Ovary (tissue), 7 donors: ENCODE measurements at regions not wholly inside any gene's neighbourhood (a gene's known extent, or its start where the extent isn't known, plus 50 kb on each side); places are given as distances from the start of the nearest gene placed in this dataset.

Experiments
- DNase-seq, 5 donors: peaks; one replicate each; pipeline ENCODE4 v3.0.0-alpha.2; 2019 to 2020
- H3K27ac ChIP-seq, 2 donors: fragments of 200-600 bp; one replicate each; pipeline versions ENCODE4 v1.5.1 to v1.8.0; 2019 to 2022
- H3K27me3 ChIP-seq: fragments of 200-600 bp; one replicate; pipeline ENCODE4 v1.8.0; 2022
- H3K36me3 ChIP-seq: fragments of 200-600 bp; sonication (generic); one replicate; pipeline ENCODE4 v1.5.1; 2019
- H3K4me1 ChIP-seq: one replicate; pipeline ENCODE4 v1.8.1; 2013; ENCODE audit warnings: mild to moderate bottlenecking, moderate library complexity; ENCODE audit not compliant: insufficient read depth
- H3K4me3 ChIP-seq: fragments of 200-600 bp; sonication (generic); one replicate; pipeline ENCODE4 v1.5.1; 2017
- H3K9me3 ChIP-seq, 2 donors: fragments of 200-600 bp in 1 of 2; sonication (generic) in 1 of 2; one replicate each; pipeline versions ENCODE4 v1.5.1 to v1.8.1; 2013 to 2019; ENCODE audit warnings: mild to moderate bottlenecking in 1 of 2, moderate library complexity in 1 of 2
- EP300 ChIP-seq: sonication (generic); formaldehyde crosslinking; IDR thresholded peaks from one replicate; pipeline ENCODE4 v1.6.1; 2017; ENCODE audit warnings: antibody characterized with exemption
- POLR2A ChIP-seq: fragments of 450-650 bp; IDR thresholded peaks from one replicate; pipeline ENCODE4 v1.6.1; 2017; ENCODE audit warnings: antibody characterized with exemption, mild to moderate bottlenecking, moderate library complexity
- WGBS, 3 donors: extraction: QIAGEN DNeasy Blood & Tissue Kit in 1 of 3; methylation state at CpG; one replicate each; pipeline versions ENCODE4 v1.1.5 to v1.1.7; 2013 to 2017; 5-methylcytosine and 5-hydroxymethylcytosine counted together
- intact Hi-C, 4 donors: fragments of 100-400 bp; cut with DNase I; formaldehyde crosslinking; loops; one replicate each; pipeline versions ENCODE4 v1.11.0 to v1.15.1; 2022 to 2023
- TF ChIP-seq, protein P1 (sequence below), 3 donors: fragments of 450-650 bp in 2 of 3; fragments of 200-600 bp in 1 of 3; IDR thresholded peaks; one replicate each; pipeline versions ENCODE4 v1.5.1 to v1.8.0; 2016 to 2022; ENCODE audit warnings: antibody characterized with exemption in 3 of 3, mild to moderate bottlenecking in 1 of 3
- donor health status: DM: no; HTN: no; CAD: no; lungs with moderate emphysema.
- donor health status: DM: no; HTN: no; CAD: no.
- donor health status: Bipolar disorder and iron deficiency.
- donor health status: DM: no; HTN: no; CAD: no.
- donor health status: DM: yes; HTN: yes; CAD: no.

DNA sequence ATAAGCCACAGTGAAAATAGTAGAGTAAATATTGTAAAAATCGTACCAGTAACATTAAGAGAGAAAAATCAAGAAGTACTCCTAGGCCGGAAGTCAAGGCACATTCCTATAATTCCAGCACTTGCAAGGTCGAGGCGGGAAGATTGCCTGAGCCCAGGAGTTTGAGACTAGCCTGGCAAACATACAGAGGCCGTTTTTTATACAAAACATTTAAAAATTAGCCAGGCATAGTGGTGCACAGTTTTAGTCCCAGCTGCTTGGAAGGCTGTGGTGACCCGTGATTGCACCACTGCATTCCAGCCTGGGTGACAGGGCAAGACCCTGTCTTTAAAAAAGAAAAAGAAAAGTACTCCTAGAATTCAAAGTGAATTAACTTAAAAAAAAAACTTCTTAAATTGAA is 341.8 kb downstream of the C12orf50 start:
- WGBS, 3 donors = 2 to 3% (median 2%) methylated on average over 6 of the region's 6 CpGs
- H3K4me3 ChIP-seq = no peak overlapping the region
- H3K27me3 ChIP-seq = no peaks in the 10 kb centered on the region
- H3K27ac ChIP-seq = no peak overlapping the region
- H3K9me3 ChIP-seq = no peaks in the 10 kb centered on the region
- intact Hi-C loops = no loop called here
- peaks cover 2% of the 10 kb centered on the region for H3K4me1 ChIP-seq
- peak in 4 of 5 donors; percentile 8 to 39 (median 12) for DNase-seq
- TF ChIP-seq, protein P1, sequence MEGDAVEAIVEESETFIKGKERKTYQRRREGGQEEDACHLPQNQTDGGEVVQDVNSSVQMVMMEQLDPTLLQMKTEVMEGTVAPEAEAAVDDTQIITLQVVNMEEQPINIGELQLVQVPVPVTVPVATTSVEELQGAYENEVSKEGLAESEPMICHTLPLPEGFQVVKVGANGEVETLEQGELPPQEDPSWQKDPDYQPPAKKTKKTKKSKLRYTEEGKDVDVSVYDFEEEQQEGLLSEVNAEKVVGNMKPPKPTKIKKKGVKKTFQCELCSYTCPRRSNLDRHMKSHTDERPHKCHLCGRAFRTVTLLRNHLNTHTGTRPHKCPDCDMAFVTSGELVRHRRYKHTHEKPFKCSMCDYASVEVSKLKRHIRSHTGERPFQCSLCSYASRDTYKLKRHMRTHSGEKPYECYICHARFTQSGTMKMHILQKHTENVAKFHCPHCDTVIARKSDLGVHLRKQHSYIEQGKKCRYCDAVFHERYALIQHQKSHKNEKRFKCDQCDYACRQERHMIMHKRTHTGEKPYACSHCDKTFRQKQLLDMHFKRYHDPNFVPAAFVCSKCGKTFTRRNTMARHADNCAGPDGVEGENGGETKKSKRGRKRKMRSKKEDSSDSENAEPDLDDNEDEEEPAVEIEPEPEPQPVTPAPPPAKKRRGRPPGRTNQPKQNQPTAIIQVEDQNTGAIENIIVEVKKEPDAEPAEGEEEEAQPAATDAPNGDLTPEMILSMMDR (IDR thresholded peaks at IDR 0.05) = no peak
- TF ChIP-seq POLR2A (no peak), EP300 (no peak)
- H3K36me3 ChIP-seq = no peaks in the 10 kb centered on the region

DNA sequence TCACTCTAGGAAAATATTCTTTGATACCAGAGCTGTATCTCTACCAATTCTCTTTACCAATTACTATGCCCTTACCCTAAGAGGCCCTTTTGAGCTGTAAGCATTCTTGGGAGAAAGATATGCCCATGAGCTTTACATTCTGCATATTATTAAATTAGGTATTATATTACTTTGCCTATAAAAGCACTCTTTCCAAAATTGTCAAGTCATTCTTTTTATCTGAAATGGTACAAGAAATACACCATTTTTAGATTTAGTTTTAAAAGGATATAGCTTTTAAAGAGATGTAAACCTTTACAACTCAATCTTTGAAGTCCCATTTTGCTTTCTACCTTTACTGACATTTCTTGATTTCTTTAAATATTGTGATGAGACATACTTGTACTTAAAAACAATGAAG is 343.5 kb downstream of the C12orf50 start:
- DNase-seq = no peak

DNA sequence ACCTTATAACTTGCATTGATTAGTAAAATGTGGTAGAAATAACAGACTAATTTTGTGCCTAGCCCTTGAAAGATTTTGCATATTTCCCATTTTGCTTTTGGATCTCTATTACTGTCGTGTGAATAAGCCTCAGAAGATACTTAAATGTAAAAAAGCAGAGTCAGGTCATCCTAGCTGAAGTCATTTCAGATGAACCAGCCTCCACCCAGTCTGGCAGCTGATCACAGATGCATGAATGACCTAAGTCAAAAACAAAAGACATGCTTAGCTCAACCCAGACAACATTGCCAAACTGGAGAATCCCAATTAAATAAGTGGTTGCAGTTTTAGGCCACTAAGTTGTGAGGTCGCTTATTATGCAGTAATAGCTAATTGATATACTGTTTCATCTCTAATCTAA is 349.9 kb downstream of the C12orf50 start:
- Histone ChIP-seq H3K4me3 (no peak overlapping the region), H3K27me3 (no peaks in the 10 kb centered on the region), H3K27ac (no peak overlapping the region), H3K4me1 (no peaks in the 10 kb centered on the region), H3K36me3 (no peaks in the 10 kb centered on the region), H3K9me3 (no peaks in the 10 kb centered on the region)
- TF ChIP-seq POLR2A (no peak), EP300 (no peak)
- TF ChIP-seq, protein P1 (IDR thresholded peaks at IDR 0.05) = no peak
- intact Hi-C loops = no loop called here
- no peak for DNase-seq
- 63 to 71% (median 66%) methylated on average over 2 of the region's 2 CpGs for whole genome bisulfite sequencing, 3 donors

More for the DNA sequence above, 343.5 kb downstream of the C12orf50 start:
- Histone ChIP-seq H3K9me3 (no peaks in the 10 kb centered on the region), H3K36me3 (no peaks in the 10 kb centered on the region), H3K4me1 (peaks cover 2% of the 10 kb centered on the region), H3K4me3 (no peak overlapping the region), H3K27me3 (no peaks in the 10 kb centered on the region), H3K27ac (no peak overlapping the region)
- intact Hi-C loops = no loop called here
- TF ChIP-seq POLR2A (no peak), EP300 (no peak)
- TF ChIP-seq, protein P1 (IDR thresholded peaks at IDR 0.05) = no peak

DNA sequence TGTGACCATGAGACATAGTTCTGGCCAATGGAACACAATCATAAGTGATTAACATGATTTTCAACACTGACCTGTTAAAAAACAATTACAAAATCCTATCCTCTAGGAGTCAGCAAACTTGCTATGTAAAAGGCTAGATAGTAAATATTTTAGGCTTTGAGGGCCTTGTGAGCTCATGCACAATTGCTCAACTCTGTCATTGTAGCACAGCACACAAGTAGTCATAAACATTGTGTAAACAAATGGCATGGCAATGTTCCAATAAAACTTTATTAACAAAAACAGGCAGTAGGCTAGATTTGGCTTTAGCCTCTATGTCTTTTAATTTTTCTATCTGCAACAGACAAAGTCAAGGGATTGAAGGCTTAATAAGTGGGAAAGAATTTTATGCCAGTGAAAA is 350.7 kb downstream of the C12orf50 start:
- Histone ChIP-seq H3K4me3 (no peak overlapping the region), H3K27ac (no peak overlapping the region), H3K4me1 (no peaks in the 10 kb centered on the region), H3K27me3 (no peaks in the 10 kb centered on the region), H3K36me3 (no peaks in the 10 kb centered on the region), H3K9me3 (no peaks in the 10 kb centered on the region)
- no peak for DNase-seq
- TF ChIP-seq POLR2A (no peak), EP300 (no peak)
- TF ChIP-seq, protein P1 (IDR thresholded peaks at IDR 0.05) = no peak
- intact Hi-C loops = no loop called here

DNA sequence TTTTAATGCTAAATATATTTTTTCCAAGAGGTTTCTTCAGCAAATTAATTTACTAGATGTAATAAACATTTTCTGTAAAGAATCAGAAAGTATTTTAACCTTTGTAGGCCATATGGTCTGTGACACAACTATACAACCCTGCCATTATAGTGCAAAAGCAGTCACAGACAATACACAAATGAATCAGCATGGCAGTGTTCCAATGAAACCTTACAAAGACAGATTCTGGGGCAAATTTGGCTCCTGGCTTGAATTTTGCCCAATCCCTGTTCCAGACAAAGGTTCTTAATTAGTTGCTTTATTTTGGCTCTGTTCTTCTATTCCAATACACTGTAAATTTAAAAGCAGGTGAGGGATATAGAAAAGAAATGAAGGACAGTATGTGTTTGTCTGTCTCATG is 352.5 kb downstream of the C12orf50 start:
- Histone ChIP-seq H3K27me3 (no peaks in the 10 kb centered on the region), H3K27ac (no peak overlapping the region), H3K4me1 (no peaks in the 10 kb centered on the region), H3K4me3 (no peak overlapping the region), H3K9me3 (no peaks in the 10 kb centered on the region), H3K36me3 (no peaks in the 10 kb centered on the region)
- DNase-seq = no peak
- intact Hi-C loops = no loop called here
- TF ChIP-seq, protein P1 (IDR thresholded peaks at IDR 0.05) = no peak
- TF ChIP-seq EP300 (no peak), POLR2A (no peak)
